K562 (cell line): ENCODE measurements at regions not wholly inside any gene's neighbourhood (a gene's known extent, or its start where the extent isn't known, plus 50 kb on each side); places are given as distances from the start of the nearest gene placed in this dataset.

ENCODE experiments used
- CHD2 ChIP-seq: IDR thresholded peaks from 2 replicates; pipeline ENCODE4 v1.6.1; 2011; ENCODE audit warnings: low read depth, low read length
- EHMT2 ChIP-seq: fragments of 450-650 bp; IDR thresholded peaks from 2 replicates; pipeline ENCODE4 v1.6.1; 2018; ENCODE audit warnings: antibody characterized with exemption
- FOXM1 ChIP-seq, 2 experiments: fragments of 450-650 bp in 1 of 2; sonication (generic) in 1 of 2; formaldehyde crosslinking in 1 of 2; IDR thresholded peaks; 2 replicates each; pipeline versions ENCODE4 v1.6.1 to v1.9.0; 2017 to 2022; ENCODE audit warnings: low read depth in 2 of 2, mild to moderate bottlenecking in 2 of 2, missing genetic modification reagents in 1 of 2, moderate library complexity in 1 of 2
- GATA2 ChIP-seq: sonication (generic); formaldehyde crosslinking; IDR thresholded peaks from 2 replicates; pipeline ENCODE4 v1.4.0; 2020; ENCODE audit warnings: mild to moderate bottlenecking, missing genetic modification reagents
- MEF2A ChIP-seq: IDR thresholded peaks from 2 replicates; pipeline ENCODE4 v1.6.1; 2011; ENCODE audit warnings: low read depth, mild to moderate bottlenecking, low read length, moderate library complexity; ENCODE audit not compliant: control insufficient read depth
- RAD21 ChIP-seq, 2 experiments: fragments of 250-450 bp in 1 of 2; fragments of 450-650 bp in 1 of 2; sonication (Bioruptor Pico) in 1 of 2; formaldehyde crosslinking in 1 of 2; IDR thresholded peaks in 1 of 2; conservative IDR thresholded peaks in 1 of 2; 2 replicates each; pipeline versions ENCODE4 v1.4.0 to v1.8.0; 2020 to 2022; ENCODE audit warnings: mild to moderate bottlenecking in 2 of 2, moderate library complexity in 1 of 2
- RNF2 ChIP-seq: sonication (generic); IDR thresholded peaks from 2 replicates; pipeline ENCODE4 v1.6.1; 2016
- SP1 ChIP-seq: sonication (generic); formaldehyde crosslinking; IDR thresholded peaks from 2 replicates; pipeline ENCODE4 v1.8.1; 2022; ENCODE audit warnings: mild to moderate bottlenecking, missing genetic modification reagents
- TF ChIP-seq, protein P1 (sequence below): sonication (generic); formaldehyde crosslinking; IDR thresholded peaks from 2 replicates; pipeline ENCODE4 v1.9.0; 2022; ENCODE audit warnings: mild to moderate bottlenecking, missing genetic modification reagents
- TF ChIP-seq, protein P2 (sequence below), 3 experiments: IDR thresholded peaks in 2 of 3; conservative IDR thresholded peaks in 1 of 3; 2 replicates each; pipeline ENCODE4 v1.5.1; 2011 to 2012; ENCODE audit warnings: low read length in 3 of 3, mild to moderate bottlenecking in 3 of 3, control low read depth in 2 of 3, improper control_type of control experiment in 1 of 3, inconsistent platforms in 1 of 3, low read depth in 1 of 3, mixed read lengths in 1 of 3, moderate library complexity in 1 of 3; ENCODE audit not compliant: insufficient read depth in 2 of 3

DNA sequence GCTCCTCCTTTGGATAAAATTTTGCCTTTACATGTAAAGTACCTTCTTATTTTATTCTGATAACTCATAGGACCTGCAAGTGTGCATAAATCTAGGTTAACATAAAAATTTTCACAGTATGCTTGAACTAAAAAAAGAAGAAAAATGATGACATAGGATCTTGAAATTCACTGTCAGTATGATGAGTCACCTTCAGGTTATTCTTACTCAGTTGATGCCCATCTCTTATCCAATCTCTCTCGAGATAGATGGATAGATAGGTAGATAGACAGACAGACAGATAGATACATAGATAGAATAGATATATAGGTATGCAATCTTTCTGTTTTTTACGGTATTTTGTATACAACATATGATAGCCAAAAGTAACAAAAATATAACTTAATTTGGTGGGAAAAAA lies 485.5 kb downstream of the NAF1 start:
- TF ChIP-seq RAD21 (CRISPR knock-in tag; conservative IDR thresholded peaks at IDR 0.05 in 1 of 2, IDR thresholded peaks at IDR 0.05 in 1 of 2) (no peak), MEF2A (no peak), EHMT2 (no peak), CHD2 (no peak), GATA2 (no peak), SP1 (CRISPR knock-in tag) (no peak), RNF2 (no peak), FOXM1 (IDR thresholded peaks at IDR 0.05; ENCODE audit: low read depth) (no peak), FOXM1 (CRISPR knock-in tag; IDR thresholded peaks at IDR 0.05; ENCODE audit: low read depth) (no peak)
- TF ChIP-seq, protein P1, sequence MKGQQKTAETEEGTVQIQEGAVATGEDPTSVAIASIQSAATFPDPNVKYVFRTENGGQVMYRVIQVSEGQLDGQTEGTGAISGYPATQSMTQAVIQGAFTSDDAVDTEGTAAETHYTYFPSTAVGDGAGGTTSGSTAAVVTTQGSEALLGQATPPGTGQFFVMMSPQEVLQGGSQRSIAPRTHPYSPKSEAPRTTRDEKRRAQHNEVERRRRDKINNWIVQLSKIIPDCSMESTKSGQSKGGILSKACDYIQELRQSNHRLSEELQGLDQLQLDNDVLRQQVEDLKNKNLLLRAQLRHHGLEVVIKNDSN (CRISPR knock-in tag) = no peak
- TF ChIP-seq, protein P2, sequence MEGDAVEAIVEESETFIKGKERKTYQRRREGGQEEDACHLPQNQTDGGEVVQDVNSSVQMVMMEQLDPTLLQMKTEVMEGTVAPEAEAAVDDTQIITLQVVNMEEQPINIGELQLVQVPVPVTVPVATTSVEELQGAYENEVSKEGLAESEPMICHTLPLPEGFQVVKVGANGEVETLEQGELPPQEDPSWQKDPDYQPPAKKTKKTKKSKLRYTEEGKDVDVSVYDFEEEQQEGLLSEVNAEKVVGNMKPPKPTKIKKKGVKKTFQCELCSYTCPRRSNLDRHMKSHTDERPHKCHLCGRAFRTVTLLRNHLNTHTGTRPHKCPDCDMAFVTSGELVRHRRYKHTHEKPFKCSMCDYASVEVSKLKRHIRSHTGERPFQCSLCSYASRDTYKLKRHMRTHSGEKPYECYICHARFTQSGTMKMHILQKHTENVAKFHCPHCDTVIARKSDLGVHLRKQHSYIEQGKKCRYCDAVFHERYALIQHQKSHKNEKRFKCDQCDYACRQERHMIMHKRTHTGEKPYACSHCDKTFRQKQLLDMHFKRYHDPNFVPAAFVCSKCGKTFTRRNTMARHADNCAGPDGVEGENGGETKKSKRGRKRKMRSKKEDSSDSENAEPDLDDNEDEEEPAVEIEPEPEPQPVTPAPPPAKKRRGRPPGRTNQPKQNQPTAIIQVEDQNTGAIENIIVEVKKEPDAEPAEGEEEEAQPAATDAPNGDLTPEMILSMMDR (IDR thresholded peaks at IDR 0.05 in 2 of 3, conservative IDR thresholded peaks at IDR 0.05 in 1 of 3; ENCODE audit: insufficient read depth in 2 of 3, low read depth in 1 of 3, low read length in 3 of 3) = no peak
